HG02588 (cell line): ENCODE measurements at regions not wholly inside any gene's neighbourhood (a gene's known extent, or its start where the extent isn't known, plus 50 kb on each side); places are given as distances from the start of the nearest gene placed in this dataset.
"Not testable (repeated sequence)": the region's sequence is repeated elsewhere in the genome, so short reads cannot be mapped to it uniquely, and the experiment has no call there.

Experiments used
- ATAC-seq: cut with Tn5 transposase; IDR thresholded peaks from one replicate; pipeline ENCODE4 v1.9.1; 2021; ENCODE audit warnings: mild to moderate bottlenecking, moderate library complexity; ENCODE audit not compliant: unreplicated experiment

DNA sequence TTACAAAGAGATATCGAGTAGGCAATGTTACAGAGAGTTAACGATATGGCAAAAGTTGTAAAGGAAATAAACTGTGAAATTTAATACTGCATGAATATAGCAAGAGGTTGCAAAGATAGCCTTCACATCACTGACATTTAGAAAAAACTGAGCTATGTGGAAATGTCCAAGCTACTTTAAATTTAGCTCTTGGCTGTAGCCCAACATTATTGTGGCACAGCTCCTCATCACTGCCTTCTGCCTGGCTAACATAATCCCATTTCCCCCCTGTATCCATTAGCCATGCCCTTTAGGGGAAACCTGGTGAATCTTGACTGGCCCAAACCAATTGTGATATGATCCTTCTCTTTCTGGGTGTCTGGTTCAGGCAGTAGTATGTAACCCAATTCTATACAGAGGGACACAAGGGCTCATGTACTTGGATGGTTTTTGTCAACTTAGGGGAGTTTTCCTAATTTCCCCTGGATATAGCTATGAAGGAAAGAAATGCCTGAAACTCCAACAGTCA is 115.4 kb downstream of the PFDN4 start:
- ATAC-seq: no peak

DNA sequence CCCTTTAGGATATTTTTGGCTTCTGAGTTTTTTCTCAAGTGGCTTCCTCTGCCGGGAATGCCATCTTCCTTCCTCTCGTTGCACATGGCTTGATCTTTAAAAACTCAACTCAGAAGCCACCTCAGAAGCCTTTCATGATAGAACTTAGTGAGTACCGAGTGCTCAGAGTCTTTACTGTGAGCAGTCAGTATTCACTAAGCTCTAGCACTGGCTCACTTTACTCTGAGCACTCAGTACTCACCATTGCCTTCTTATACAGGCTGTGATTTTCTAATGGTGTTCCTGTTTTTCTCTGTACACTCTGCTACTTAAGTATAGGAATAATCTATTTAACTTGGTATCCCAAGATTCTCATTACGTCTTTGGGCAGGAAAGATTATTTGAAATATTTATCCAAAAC is 116.2 kb downstream of the PFDN4 start:
- no peak for ATAC-seq

DNA sequence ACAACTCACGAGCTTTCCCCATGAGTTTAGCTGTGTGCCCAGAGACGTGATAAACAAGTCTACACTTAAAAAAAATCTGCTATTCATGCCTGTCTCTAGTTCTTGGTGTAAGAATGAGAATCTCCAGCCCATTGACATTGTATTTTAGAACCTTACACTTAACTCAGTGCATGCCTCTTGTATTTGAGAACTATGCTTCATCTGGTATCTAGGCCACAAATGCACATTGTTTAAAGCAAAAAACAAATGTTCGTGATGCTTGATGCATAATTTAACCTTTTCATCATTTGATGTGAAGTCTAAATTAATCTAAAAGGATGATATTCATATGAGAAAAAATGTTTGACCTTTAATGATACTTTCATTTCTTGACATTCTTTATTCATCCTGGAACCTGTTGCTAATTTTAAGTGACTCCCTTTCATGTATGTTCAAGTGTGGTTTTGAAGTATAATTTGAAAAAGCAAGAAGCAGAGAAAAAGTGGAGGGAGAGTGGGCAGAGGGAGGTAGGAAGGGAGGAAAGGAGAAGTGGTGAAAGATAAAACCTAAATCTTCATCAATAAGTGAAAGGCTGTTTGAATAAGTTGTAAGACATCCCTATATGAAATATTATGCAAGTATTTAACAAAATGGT is 116.9 kb downstream of the PFDN4 start:
- no peak for ATAC-seq

DNA sequence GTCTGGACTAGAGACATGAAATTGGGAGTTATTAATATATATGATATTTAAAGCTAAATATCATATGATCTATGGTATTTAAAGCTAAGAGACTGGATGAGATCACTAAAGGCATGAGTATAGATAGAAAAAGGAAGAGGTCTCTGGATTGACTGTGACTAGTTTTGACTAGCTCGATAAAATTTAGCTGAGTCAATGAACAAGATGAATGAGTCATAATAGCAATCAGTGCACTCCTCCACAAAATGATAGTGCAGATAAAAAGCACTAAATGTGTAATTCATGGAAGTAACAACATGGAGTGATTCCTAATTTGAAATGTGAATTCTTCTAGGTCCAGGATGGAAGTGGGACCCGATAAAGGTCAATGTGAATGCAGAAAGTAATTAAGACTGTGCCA is 127.4 kb downstream of the PFDN4 start:
- ATAC-seq: no peak

DNA sequence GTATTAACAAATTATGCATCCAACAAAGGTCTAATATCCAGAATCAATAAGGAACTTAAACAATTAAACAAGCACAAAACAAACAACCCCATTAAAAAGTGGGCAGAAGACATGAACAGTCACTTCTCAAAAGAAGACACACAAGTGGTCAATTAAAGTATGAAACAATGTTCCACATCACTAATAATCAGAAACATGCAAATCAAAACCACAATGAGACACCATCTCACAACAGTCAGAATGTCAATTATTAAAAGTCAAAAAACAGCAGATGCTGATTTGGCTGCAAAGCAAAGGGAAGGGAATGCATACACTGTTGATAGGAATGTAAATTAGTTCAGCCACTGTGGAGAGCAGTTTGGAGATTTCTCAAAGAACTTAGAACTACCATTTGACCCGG is 129.3 kb downstream of the PFDN4 start:
- ATAC-seq: no peak

DNA sequence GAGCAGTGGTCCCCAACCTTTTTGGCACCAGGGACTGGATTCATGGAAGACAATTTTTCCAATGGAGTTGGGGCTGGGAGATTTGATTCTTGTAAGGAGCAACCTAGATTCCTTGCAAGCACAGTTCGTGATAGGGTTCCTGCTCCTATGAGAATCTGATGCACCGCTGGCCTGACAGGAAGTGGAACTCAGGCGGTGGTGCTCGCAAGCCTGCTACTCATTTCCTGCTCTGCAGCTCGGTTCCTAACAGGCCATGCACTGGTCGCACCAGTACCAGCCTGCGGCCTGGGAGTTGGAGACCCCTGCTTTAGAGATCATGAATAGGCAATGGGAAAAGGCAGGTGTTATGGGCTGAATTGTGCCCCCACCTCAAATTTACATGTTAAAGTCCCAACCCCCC is 131.2 kb downstream of the PFDN4 start:
- no peak for ATAC-seq

DNA sequence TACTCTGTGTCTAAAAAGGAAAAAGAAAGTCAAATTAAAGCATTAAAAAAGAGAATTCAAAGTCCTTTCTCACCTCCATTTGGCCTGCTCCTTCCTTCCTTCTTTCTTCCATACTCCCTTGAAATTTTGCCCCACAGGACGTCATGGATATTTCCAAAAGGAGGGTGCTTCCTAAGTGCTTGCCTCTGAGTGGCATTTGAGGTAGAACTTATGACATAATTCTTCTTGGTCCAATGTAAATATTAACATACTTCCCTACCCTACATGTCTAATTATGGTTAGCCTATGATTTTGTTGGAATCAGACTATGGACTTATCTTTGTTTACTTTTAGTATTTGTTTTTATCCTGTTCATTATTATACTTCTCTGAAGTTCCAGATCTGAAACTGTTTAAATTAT is 132.3 kb downstream of the PFDN4 start:
- no peak for ATAC-seq

DNA sequence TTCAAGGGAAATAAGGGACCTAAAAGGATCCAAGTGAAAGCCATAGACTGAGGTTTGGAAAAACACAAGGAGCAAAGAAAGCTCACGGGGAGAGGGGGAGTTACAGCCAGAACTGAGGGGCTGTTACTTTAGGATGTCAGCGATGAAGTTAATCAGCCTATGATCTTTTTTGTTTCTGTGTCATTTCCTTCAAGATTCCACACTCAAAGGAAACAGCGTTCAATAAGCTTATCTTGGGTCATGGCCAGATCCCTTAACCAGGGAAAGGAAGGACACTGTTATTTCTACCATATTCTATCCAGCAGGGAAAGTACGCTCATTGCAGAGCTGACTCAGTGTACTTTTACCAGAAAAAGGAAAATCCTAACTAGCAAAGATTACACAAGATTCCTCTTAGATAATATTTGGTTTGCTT is 132.8 kb downstream of the PFDN4 start:
- ATAC-seq: no peak

DNA sequence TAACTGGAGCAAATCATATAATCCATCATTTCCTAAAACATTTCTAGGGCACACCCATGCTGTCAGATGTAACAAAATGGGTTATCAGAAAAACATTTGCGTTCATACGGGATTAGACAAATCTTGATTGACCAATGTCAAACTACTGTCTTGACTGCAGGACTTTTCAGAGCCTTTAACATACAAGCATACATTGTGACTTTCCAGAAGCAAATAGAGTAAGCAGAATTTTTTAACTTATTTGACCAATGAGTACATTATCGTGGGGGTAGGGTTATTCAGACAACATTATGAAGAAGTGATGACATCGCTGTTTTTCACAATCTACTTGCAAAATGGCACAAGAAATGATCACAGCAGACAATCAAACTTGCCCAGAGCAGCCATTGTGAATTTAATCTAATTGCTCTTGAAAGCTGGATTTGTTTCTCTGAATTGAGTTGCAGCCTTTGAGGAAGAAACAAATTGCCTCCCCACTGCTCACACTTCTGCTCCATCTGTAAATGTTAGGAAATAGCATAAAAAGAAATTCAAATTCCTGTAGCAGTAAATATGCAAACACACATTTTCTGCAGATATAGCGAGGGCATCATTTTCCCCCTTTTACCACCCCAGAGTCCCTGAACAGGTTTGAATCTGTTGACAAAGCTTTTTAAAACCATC is 133.0 kb upstream of the DOK5 start:
- no peak for ATAC-seq

DNA sequence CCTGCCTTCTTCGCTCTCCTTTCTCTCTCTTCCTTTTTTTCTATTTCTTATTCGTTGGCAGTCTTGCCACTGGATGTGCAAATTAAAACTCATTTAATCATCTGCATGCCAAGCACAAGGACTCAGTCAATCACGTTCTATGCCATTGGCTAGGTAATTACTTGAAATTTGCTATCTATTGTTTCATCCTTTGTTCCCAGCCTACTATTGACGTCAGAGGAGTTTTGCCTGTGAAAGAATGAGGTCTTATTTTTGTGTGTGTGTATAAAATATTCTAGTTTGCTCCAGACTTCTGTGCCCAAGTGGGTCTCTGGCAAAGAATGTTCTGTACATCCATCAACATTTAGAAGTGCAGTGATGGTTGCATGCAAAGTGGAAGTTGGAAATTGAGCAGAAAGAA is 132.3 kb upstream of the DOK5 start:
- no peak for ATAC-seq

DNA sequence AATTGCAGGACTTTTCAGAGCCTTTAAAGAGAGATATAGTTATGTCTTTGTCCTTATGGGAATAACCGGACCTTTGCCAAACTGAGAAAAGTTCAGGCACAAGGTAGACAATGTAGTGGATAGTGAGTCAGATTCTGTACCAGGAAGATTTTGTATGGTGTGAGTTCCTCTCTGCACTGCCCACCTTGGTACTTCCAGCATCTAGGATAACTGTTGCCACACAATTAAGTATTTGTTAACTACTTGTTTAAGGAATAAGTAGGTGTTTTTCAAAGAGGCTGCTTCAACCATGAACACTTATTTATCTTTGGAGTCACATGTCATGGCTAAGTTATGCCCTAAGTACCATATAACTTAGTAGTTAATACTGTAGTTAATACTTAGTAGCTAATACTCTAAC is 131.8 kb upstream of the DOK5 start:
- ATAC-seq: no peak

DNA sequence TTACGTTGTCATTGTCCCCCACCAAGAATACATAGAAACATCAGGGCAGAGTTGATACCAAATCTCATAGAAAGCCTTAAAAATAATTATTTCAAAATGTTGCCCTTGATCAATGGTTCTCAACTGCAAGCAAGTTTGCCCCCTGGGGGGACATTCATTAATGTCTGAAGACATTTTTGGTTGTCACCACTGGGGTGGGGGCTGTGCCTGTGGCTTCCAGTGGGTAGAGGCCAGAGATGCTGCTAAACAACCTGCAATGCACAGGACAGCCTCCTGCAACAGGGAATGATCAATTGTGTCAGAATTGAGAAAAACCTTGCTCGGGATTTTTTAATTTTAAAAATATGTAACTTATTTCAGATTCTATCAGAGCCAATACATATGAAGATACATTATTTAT is 130.6 kb upstream of the DOK5 start:
- no peak for ATAC-seq

DNA sequence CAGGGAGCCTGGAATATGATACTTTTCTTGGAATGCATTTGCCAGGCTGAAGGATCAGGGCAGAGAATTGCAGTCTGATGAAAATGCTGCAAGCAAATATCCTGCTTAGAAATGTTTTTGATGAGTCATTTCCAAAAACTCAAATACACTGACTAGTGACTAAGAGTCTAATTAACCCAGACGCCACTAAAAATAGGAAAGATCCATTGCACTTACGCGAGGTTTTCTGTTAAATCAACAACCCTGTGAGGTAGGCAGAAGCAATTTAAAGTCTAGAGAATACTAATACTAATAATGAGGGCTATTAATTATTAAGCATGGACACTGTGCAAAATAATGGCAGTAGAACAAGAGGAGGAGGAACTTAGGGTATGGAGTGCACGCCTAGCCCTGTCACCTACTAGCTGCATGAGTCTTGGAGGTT is 130.1 kb upstream of the DOK5 start:
- peak; percentile 69 for ATAC-seq

DNA sequence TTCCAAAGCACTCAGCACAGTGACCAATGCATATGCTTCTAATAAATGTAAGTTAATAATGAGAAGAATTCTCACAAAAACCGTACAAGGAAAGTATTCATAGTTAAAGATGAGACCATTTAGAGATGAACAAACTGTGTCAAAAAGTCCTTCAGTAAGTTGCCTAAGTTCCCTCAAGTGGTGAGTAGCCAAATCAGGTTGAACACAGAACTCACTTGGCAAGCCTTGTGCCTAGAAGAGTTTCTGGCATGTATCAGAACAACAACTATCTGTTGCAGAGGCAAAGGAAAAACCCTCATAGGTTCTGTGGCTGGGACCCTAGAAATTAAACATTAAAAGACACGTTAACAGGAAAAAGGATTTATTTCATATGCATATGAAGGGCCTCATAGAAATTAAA is 129.6 kb upstream of the DOK5 start:
- ATAC-seq: no peak

DNA sequence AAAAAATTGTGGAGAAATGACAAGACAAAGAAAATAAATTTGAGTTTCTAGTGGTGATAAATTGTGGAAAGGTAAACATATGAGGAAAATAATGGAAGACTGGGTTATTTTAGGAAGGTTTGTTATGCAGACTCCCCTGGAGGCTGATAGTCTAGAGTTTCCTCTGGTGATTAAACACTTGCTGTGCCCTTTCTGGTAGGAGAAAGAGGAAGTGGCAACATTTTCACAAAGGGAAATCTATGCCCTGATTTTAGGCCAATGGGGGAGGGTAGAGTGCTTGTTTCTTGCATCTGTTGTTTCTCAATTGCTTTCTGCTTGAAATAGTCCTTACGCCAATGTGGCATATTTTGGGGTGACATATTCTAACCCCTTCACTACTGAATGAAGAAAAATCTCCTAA is 129.1 kb upstream of the DOK5 start:
- ATAC-seq: no peak

DNA sequence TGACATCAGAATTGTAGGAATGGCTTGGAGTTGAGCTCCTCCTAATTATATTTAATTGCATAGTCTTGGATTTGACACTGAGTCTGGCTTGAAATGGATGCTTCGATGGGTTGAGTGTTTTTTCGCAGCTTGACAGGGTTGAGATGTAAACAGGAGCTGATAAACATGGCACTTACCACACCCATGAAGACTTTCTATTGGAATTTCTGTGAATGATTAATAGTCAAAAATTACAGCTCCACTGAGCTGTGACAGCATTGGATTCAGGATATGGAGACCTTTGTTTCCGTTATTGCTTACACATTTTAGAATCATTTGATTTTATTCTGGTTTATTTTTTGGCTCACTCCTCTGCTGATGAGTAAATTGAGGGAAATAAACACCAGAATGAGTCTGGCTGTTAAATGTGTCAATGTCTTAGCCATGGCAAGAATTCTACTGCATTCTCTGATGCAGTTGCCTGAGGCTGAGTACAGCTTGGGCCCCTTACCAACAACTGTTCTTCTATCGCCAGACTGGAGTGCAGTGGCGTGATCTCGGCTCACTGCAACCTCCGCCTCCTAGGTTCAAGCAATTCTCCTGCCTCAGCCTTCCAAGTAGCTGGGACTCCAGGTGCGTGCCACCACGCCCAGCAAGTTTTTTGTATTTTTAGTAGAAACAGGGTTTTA is 128.1 kb upstream of the DOK5 start:
- no peak for ATAC-seq

DNA sequence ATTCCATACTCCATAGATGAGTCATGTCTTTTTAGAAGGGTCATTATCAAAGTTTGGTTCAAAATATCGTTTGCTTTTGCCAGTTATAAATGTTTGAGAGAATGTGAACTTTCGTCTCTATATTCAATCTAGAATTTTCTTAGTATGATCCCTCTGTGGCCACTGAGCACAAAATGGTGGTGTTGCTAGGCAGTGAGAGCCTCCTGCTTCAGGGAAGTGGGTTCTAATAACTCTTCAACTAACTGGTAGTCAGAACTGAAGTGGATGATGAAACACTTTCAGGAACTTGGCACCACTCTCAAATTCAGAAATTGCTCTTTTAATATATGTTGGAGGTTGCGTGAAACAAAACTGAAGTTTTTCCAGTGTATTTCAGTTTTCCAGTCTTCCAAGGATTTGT is 125.0 kb upstream of the DOK5 start:
- ATAC-seq: no peak

DNA sequence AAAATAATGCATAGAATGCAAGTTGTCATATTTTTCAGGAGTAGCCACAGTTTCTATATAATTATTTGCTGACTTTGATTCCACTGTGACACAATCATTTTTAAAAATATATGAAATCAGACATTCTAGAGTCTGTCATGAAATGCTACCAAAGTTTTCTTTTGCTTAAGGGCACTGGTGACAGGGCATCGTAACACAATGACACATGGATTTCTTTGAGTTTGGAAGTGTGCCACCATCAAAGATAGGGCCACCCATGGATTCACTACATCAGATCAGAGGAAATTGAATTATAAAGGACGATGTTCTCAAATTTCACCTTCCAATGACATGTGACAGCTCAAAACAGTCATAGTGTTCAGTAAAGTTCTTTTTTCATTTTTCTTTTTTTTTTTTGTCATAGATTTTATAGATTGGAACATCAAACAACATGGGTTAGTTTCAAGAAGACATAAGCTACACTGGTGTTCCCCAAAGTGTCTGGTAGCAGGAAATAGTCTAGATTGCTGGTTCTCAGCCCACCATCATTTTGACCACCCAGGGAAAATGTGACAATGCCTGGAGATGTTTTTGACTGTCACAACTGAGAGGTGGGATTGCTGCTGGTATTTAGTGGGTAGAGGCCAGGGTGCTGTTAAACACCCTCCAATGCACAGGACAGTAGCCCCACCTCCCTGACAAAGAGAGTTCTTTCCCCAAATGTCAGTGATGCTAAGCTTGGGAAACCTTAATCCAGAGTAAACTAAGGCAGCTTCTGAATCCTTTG is 123.8 kb upstream of the DOK5 start:
- ATAC-seq: no peak

DNA sequence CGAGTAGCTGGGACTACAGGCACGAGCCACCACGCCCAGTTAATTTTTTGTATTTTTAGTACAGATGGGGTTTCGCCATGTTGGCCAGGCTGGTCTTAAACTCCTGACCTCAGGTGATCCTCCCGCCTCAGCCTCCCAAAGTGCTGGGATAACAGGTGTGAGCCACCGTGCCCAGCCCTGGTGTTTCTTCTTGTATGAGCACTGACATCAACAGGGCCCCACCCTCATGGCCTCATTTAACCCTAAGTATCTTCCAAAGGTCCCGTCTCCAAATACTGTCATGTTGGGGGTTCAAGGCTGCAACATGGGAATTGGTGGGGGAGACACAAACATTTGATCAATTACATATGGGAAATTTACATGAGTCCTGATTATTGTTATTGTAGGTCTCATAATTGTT is 122.9 kb upstream of the DOK5 start:
- not testable (repeated sequence) for ATAC-seq

DNA sequence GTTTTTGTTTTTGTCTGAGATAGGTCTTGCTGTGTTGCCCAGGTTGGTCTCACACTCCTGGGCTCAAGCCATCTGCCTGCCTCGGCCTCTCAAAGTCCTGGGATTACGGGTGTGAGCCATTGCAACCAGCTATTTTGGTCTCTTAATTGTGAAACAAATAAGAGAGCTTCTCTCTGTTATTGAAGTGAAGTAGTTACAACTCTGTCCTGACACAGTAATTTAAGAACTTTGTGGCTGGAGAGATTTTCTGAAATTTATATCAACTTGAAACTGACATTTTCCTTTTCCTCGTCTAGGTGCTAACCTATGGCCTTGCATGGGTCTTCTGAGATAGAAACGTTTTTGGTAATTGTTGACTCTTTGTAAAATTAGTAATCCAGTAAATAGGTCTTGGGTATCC is 122.1 kb upstream of the DOK5 start:
- no peak for ATAC-seq

DNA sequence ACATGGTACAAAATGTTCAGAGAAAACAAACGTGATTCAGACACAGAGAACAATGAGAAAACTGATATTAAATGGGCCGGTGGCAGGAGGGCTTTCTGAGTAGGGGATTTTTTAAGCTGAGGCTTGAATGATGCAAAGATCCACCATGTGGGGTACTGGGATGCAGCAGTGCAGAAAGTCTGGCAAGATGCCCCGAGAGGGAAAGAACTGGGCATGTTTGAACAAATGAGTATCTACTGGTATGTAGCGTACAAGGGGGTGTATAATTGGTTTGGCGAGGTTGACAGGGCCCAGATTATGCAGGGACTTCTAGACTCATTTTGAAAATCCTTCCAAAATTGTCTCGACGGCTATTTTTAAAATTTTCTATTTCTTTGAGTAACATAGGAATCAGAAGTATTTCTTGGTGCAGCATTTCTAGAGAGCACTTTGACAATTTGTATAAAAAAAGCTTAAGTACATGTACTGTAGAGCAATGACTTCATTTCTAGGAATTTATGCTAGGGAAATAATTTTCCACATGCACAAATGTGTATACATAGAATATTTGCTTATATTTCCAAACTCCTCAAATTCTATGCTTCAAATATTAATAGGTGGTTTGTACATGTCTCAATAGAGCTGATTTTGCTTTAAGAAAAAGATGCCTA is 119.6 kb upstream of the DOK5 start:
- ATAC-seq: no peak
